Mesenchymal stem cell (in vitro differentiated cells and primary cell): ENCODE measurements at regions not wholly inside any gene's neighbourhood (a gene's known extent, or its start where the extent isn't known, plus 50 kb on each side); places are given as distances from the start of the nearest gene placed in this dataset.

Source experiments
- DNase-seq: peaks from one replicate; pipeline ENCODE4 v3.0.0-alpha.2; 2013
- H2AFZ ChIP-seq: one replicate; pipeline ENCODE4 v1.6.1; 2013; ENCODE audit warnings: low read depth, mild to moderate bottlenecking, control low read depth, inconsistent platforms, low read length, moderate library complexity
- H2AK5ac ChIP-seq: 2 replicates; pipeline ENCODE4 v1.6.1; 2013; ENCODE audit warnings: low read length, moderate library complexity, mild to moderate bottlenecking, inconsistent platforms; ENCODE audit not compliant: severe bottlenecking
- H2BK120ac ChIP-seq: one replicate; pipeline ENCODE4 v1.6.1; 2013; ENCODE audit warnings: low read depth, mild to moderate bottlenecking, inconsistent platforms, low read length, moderate library complexity
- H2BK12ac ChIP-seq, 2 experiments: one replicate each; pipeline ENCODE4 v1.6.1; 2013; ENCODE audit warnings: inconsistent platforms in 2 of 2, low read length in 2 of 2, mild to moderate bottlenecking in 2 of 2, moderate library complexity in 2 of 2, control low read depth in 1 of 2
- H2BK15ac ChIP-seq: one replicate; pipeline ENCODE4 v1.6.1; 2013; ENCODE audit warnings: mild to moderate bottlenecking, low read depth, inconsistent platforms; ENCODE audit not compliant: poor library complexity, severe bottlenecking
- H2BK5ac ChIP-seq: 2 replicates; pipeline ENCODE4 v1.6.1; 2013; ENCODE audit warnings: low read depth, mild to moderate bottlenecking, low read length, control low read depth, inconsistent platforms; ENCODE audit not compliant: poor library complexity, severe bottlenecking
- H3K14ac ChIP-seq, 2 experiments: one replicate each; pipeline ENCODE4 v1.6.1; 2013; ENCODE audit warnings: inconsistent platforms in 2 of 2, low read length in 2 of 2, control low read depth in 1 of 2, mild to moderate bottlenecking in 1 of 2, moderate library complexity in 1 of 2
- H3K18ac ChIP-seq, 2 experiments: one replicate each; pipeline ENCODE4 v1.6.1; 2013; ENCODE audit warnings: inconsistent platforms in 2 of 2, low read length in 2 of 2, control low read depth in 1 of 2, low read depth in 1 of 2, mild to moderate bottlenecking in 1 of 2
- H3K23ac ChIP-seq, 2 experiments: one replicate each; pipeline ENCODE4 v1.6.1; 2013; ENCODE audit warnings: inconsistent platforms in 2 of 2, low read length in 2 of 2, mild to moderate bottlenecking in 2 of 2, moderate library complexity in 2 of 2, control low read depth in 1 of 2
- H3K27ac ChIP-seq: 2 replicates; pipeline ENCODE4 v1.5.1; 2013; ENCODE audit warnings: mild to moderate bottlenecking, moderate library complexity, low read length, control low read depth, inconsistent platforms; ENCODE audit not compliant: poor library complexity, severe bottlenecking
- H3K27me3 ChIP-seq, 2 experiments: 2 replicates each; pipeline versions ENCODE4 v1.6.1 to v1.7.0; 2013; ENCODE audit warnings: low read length in 2 of 2, mild to moderate bottlenecking in 2 of 2, moderate library complexity in 2 of 2, control low read depth in 1 of 2, inconsistent platforms in 1 of 2; ENCODE audit not compliant: control insufficient read depth in 1 of 2, insufficient read depth in 1 of 2
- H3K36me3 ChIP-seq, 2 experiments: 2 replicates each; pipeline versions ENCODE4 v1.6.1 to v1.7.0; 2013; ENCODE audit warnings: low read length in 2 of 2, control low read depth in 1 of 2, inconsistent platforms in 1 of 2, low read depth in 1 of 2, mild to moderate bottlenecking in 1 of 2; ENCODE audit not compliant: insufficient read depth in 2 of 2, control insufficient read depth in 1 of 2
- H3K4ac ChIP-seq, 2 experiments: one replicate each; pipeline ENCODE4 v1.6.1; 2013; ENCODE audit warnings: inconsistent platforms in 2 of 2, low read length in 2 of 2, mild to moderate bottlenecking in 2 of 2, moderate library complexity in 2 of 2, control low read depth in 1 of 2, low read depth in 1 of 2
- H3K4me1 ChIP-seq: 2 replicates; pipeline ENCODE4 v1.6.1; 2013; ENCODE audit warnings: low read depth, low read length, control low read depth; ENCODE audit not compliant: control insufficient read depth, insufficient read depth
- H3K4me2 ChIP-seq: 2 replicates; pipeline ENCODE4 v1.6.1; 2013; ENCODE audit warnings: low read length, mild to moderate bottlenecking, inconsistent platforms; ENCODE audit not compliant: poor library complexity, severe bottlenecking
- H3K4me3 ChIP-seq, 2 experiments: 2 replicates each; pipeline versions ENCODE4 v1.5.1 to v1.7.0; 2013; ENCODE audit warnings: low read length in 2 of 2, mild to moderate bottlenecking in 2 of 2, control low read depth in 1 of 2, low read depth in 1 of 2; ENCODE audit not compliant: insufficient read depth in 1 of 2
- H3K79me1 ChIP-seq: replicated peaks from 2 replicates; pipeline ENCODE4 v1.6.1; 2013; ENCODE audit warnings: mild to moderate bottlenecking, control low read depth, low read length, inconsistent platforms; ENCODE audit not compliant: poor library complexity, severe bottlenecking
- H3K9ac ChIP-seq: 2 replicates; pipeline ENCODE4 v1.7.0; 2013; ENCODE audit warnings: mild to moderate bottlenecking, low read length, moderate library complexity
- H3K9me3 ChIP-seq: 2 replicates; pipeline ENCODE4 v1.7.0; 2013; ENCODE audit warnings: mild to moderate bottlenecking, low read length; ENCODE audit not compliant: control insufficient read depth
- H4K8ac ChIP-seq: one replicate; pipeline ENCODE4 v1.6.1; 2013; ENCODE audit warnings: inconsistent platforms, mild to moderate bottlenecking, low read length, moderate library complexity
- H4K91ac ChIP-seq: one replicate; pipeline ENCODE4 v1.6.1; 2013; ENCODE audit warnings: mild to moderate bottlenecking, low read length, inconsistent platforms
- WGBS: methylation state at CpG from one replicate; pipeline ENCODE4 v1.1.7; 2013; ENCODE audit warnings: mixed read lengths; 5-methylcytosine and 5-hydroxymethylcytosine counted together

DNA sequence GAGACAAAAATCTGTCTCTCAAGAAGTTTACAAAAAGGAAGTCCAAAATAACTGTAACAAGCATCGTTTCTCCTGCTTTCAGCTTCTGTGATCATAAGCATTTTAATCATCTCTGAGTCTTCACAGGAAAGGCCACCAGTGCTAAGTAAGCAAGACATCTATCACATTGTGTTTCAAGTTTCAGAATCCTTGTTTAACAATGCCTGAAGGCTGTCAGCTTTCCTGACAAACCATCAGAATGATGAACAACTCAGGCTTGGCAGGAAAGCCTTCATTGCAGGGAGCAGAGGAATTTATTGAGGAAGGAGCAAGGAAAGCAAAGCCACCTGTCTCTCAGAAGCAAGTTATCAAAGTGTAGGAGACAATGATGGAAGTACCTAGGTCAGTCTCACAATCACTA, 143.5 kb upstream of the DAPK1 start:
- Histone ChIP-seq H3K27me3 (no peaks in the 10 kb centered on the region), H3K23ac (no peak overlapping the region), H2BK12ac (no peak overlapping the region), H3K4me2 (no peak overlapping the region), H2BK120ac (no peak overlapping the region), H3K18ac (no peak overlapping the region), H3K4ac (no peak overlapping the region), H3K36me3 (no peaks in the 10 kb centered on the region), H3K4me3 (no peak overlapping the region), H2BK15ac (no peak overlapping the region), H3K27ac (no peak overlapping the region), H2AFZ (no peak overlapping the region), H4K91ac (no peak overlapping the region), H3K9ac (no peak overlapping the region), H4K8ac (no peak overlapping the region), H2BK5ac (no peak overlapping the region), H3K9me3 (peaks cover 2% of the 10 kb centered on the region), H2AK5ac (no peak overlapping the region), H3K79me1 (no peaks in the 10 kb centered on the region), H3K4me1 (peaks cover 1% of the 10 kb centered on the region), H3K14ac (no peak overlapping the region)
- DNase-seq = no peak
- WGBS = 57% methylated on average over 1 of the region's 1 CpG

DNA sequence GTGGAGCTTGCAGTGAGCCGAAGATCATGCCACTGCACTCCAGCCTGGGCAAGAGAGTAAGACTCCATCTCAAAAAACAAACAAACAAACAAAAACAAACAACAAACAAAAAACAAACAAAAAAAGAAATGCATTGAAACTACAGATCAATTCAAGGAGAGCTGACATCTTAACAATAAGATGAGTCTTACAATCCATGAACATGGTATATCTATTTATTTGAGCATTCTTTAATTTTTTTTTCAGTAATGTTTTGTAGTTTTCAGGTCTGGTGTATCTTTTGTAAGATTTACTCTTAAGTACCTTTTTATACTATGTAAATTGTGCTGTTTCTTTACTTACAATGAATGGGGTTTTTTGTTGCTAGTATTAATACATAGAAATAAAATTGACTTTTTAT, 140.1 kb upstream of the DAPK1 start:
- Histone ChIP-seq H3K27me3 (no peaks in the 10 kb centered on the region), H3K9ac (no peak overlapping the region), H3K4me3 (no peak overlapping the region), H3K18ac (no peak overlapping the region), H3K27ac (no peak overlapping the region), H4K91ac (no peak overlapping the region), H3K4me2 (no peak overlapping the region), H3K36me3 (no peaks in the 10 kb centered on the region), H3K9me3 (peaks cover 6% of the 10 kb centered on the region), H2BK12ac (no peak overlapping the region), H3K4ac (no peak overlapping the region), H3K23ac (no peak overlapping the region), H3K4me1 (no peaks in the 10 kb centered on the region), H2AK5ac (no peak overlapping the region), H2AFZ (no peak overlapping the region), H4K8ac (no peak overlapping the region), H3K14ac (no peak overlapping the region), H2BK5ac (no peak overlapping the region), H2BK120ac (no peak overlapping the region), H3K79me1 (no peaks in the 10 kb centered on the region), H2BK15ac (no peak overlapping the region)
- no peak for DNase-seq
- 100% methylated on average over 1 of the region's 1 CpG for WGBS

DNA sequence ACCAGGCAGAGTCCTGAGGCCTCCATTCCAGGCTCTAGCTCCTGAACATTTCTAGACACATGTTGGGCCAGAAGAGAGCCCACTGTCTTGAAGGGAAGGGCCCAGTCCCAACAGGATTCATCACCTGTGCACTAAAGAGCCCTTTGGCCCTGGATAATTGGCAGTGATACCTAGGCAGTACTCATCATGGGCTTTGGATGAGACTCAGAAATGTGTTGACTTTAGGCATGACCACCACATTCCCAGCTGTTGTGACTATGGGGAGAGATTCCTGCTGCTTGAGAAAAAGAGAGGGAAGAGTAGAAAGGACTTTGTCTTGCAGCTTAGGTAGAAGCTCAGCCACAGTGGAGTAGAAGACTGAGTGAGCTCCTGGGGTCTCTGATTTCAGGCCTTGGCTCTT, 138.4 kb upstream of the DAPK1 start:
- no peak overlapping the region for H2AFZ ChIP-seq
- H3K9me3 ChIP-seq = peaks cover 7% of the 10 kb centered on the region
- DNase-seq = no peak
- H3K9ac ChIP-seq = no peak overlapping the region
- no peak overlapping the region for H3K18ac ChIP-seq
- no peak overlapping the region for H3K4ac ChIP-seq
- no peak overlapping the region for H2BK5ac ChIP-seq
- no peaks in the 10 kb centered on the region for H3K79me1 ChIP-seq
- H3K27ac ChIP-seq = no peak overlapping the region
- no peak overlapping the region for H3K14ac ChIP-seq
- no peak overlapping the region for H4K8ac ChIP-seq
- no peak overlapping the region for H3K23ac ChIP-seq
- H3K36me3 ChIP-seq = no peaks in the 10 kb centered on the region
- no peak overlapping the region for H3K4me2 ChIP-seq
- H2BK15ac ChIP-seq = no peak overlapping the region
- no peak overlapping the region for H2BK120ac ChIP-seq
- no peaks in the 10 kb centered on the region for H3K4me1 ChIP-seq
- H3K27me3 ChIP-seq = no peaks in the 10 kb centered on the region
- no peak overlapping the region for H2BK12ac ChIP-seq
- no peak overlapping the region for H2AK5ac ChIP-seq
- H3K4me3 ChIP-seq = no peak overlapping the region
- H4K91ac ChIP-seq = no peak overlapping the region

DNA sequence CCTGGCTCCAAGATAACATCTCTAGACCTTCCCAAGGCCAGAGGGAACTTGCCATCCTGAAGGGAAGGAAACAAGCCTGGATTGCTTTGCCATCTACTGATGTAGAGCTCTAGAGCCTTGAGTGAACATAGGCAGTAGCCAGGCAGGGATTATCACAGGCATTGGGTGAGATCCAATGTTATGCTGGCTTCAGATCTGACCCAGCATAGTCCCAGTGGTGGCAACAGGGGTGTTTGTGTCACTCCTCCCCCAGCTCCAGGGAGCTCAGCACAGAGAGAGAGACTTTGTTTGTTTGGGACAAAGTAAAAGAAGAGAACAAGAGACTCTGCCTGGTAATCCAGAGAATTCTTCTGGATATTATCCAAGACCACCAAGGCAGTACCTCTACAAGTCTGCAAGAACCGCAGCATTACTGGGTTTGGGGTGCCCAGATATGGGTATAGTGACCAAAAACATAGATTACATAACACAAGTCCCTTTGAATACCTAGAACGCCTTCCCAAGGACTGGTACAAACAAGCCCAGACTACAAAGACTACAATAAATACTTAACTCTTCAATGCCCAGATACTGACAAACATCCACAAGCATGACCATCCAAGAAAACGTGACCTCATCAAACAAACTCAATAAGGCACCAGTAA, 137.6 kb upstream of the DAPK1 start:
- H3K4me1 ChIP-seq = no peaks in the 10 kb centered on the region
- H3K9me3 ChIP-seq = peaks cover 10% of the 10 kb centered on the region
- H3K23ac ChIP-seq = no peak overlapping the region
- H3K14ac ChIP-seq = no peak overlapping the region
- H3K27me3 ChIP-seq = no peaks in the 10 kb centered on the region
- no peak overlapping the region for H3K9ac ChIP-seq
- H3K4me3 ChIP-seq = no peak overlapping the region
- H4K8ac ChIP-seq = no peak overlapping the region
- H3K4me2 ChIP-seq = no peak overlapping the region
- no peak overlapping the region for H2BK120ac ChIP-seq
- H2AFZ ChIP-seq = no peak overlapping the region
- no peak overlapping the region for H2AK5ac ChIP-seq
- no peaks in the 10 kb centered on the region for H3K79me1 ChIP-seq
- H2BK15ac ChIP-seq = no peak overlapping the region
- no peaks in the 10 kb centered on the region for H3K36me3 ChIP-seq
- H3K27ac ChIP-seq = no peak overlapping the region
- H3K4ac ChIP-seq = no peak overlapping the region
- no peak overlapping the region for H2BK5ac ChIP-seq
- no peak for DNase-seq
- H3K18ac ChIP-seq = no peak overlapping the region
- no peak overlapping the region for H2BK12ac ChIP-seq
- 62% methylated on average over 3 of the region's 3 CpGs for WGBS
- no peak overlapping the region for H4K91ac ChIP-seq
